H1 (cell line): ENCODE measurements at regions not wholly inside any gene's neighbourhood (a gene's known extent, or its start where the extent isn't known, plus 50 kb on each side); places are given as distances from the start of the nearest gene placed in this dataset.

Experiments
- BACH1 ChIP-seq: IDR thresholded peaks from 2 replicates; pipeline ENCODE4 v1.6.1; 2012; ENCODE audit warnings: low read length, improper control_type of control experiment
- CBX5 ChIP-seq: fragments of 300-800, 300-1000 bp; sonication (generic); IDR thresholded peaks from 2 replicates; pipeline ENCODE4 v1.7.1; 2016; ENCODE audit warnings: antibody characterized with exemption, low read length, low read depth
- JUN ChIP-seq: IDR thresholded peaks from 2 replicates; pipeline ENCODE4 v1.6.1; 2011; ENCODE audit warnings: low read depth, mild to moderate bottlenecking, improper control_type of control experiment, low read length
- SP1 ChIP-seq: IDR thresholded peaks from 2 replicates; pipeline ENCODE4 v1.6.1; 2011; ENCODE audit warnings: low read depth, low read length
- SP2 ChIP-seq: IDR thresholded peaks from 2 replicates; pipeline ENCODE4 v1.6.1; 2012; ENCODE audit warnings: mild to moderate bottlenecking, low read length, inconsistent platforms

DNA sequence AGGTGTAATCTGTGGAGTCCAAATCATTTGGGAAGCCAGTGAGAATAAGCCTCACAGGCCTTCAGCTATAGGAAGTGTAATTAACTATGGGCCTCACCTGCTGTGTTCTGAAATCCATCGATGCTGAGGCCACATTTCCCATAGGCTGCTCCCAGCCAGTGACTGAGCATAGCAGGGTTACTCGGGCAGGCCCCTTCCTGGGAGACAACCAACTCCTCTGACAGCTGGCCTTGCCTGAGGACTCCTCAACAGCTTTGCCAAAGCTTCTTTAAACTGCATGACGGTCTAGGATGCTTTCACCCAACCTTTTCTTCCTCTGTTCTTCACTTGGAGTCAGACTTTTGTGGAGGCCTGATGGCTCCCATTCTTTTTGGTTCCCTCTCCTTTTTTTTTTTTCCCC lies 63.8 kb upstream of the SMNDC1 start (continued):
- TF ChIP-seq SP2: no peak
- TF ChIP-seq CBX5: no peak
- no peak for TF ChIP-seq BACH1
- no peak for TF ChIP-seq JUN
- TF ChIP-seq SP1: no peak
